ENCODE measurements at regions not wholly inside any gene's neighbourhood (a gene's known extent, or its start where the extent isn't known, plus 50 kb on each side); places are given as distances from the start of the nearest gene placed in this dataset.

- Histone ChIP-seq H3K36me3 (ENCODE audit: control insufficient read depth, insufficient read depth, low read length) (no peaks in the 10 kb centered on the region), H3K9me3 (ENCODE audit: control insufficient read depth, insufficient read depth, low read depth, low read length) (no peaks in the 10 kb centered on the region), H3K27ac (ENCODE audit: low read length) (no peak overlapping the region), H3K4me1 (ENCODE audit: control insufficient read depth, insufficient read depth, low read length) (no peaks in the 10 kb centered on the region), H3K4me3 (ENCODE audit: low read depth in 2 of 2, low read length in 2 of 2) (no peak overlapping the region), H3K27me3 (ENCODE audit: control insufficient read depth, insufficient read depth, low read length) (peaks cover 5% of the 10 kb centered on the region)
- no peak for TF ChIP-seq POLR2AphosphoS5 (IDR thresholded peaks at IDR 0.05; ENCODE audit: low read depth, low read length)
- no peak for TF ChIP-seq REST (IDR thresholded peaks at IDR 0.05; ENCODE audit: insufficient read depth in 1 of 2, low read depth in 2 of 2, low read length in 1 of 2)
- no peak for TF ChIP-seq CTCF (IDR thresholded peaks at IDR 0.05)
- TF ChIP-seq SIN3A (IDR thresholded peaks at IDR 0.05; ENCODE audit: borderline replicate concordance, insufficient read depth, low read depth, low read length), result no peak
- no peak for TF ChIP-seq TCF7L2 (IDR thresholded peaks at IDR 0.05; ENCODE audit: low read depth, low read length)
- POLR2A ChIA-PET, result no interaction called here
- ATAC-seq (no peak), DNase-seq (ENCODE audit: low read depth, low spot score) (no peak)
- in situ Hi-C loops (cut with HindIII; ENCODE audit: low pct_unique_long_range_greater_than_20kb, low sequenced_read_pairs) (no loop called here), intact Hi-C loops (cut with micrococcal nuclease; ENCODE audit: unreplicated experiment) (no loop called here)
- no TSS peak for BruUV-seq (replicated peaks)
- CTCF ChIA-PET, result no interaction called here
Observed at GRCh38 chr3:132983143-132983770, 54.9 kb upstream of the TMEM108 start.

GRCh38 chr3:132981719-132982118 lies 56.5 kb upstream of the TMEM108 start:
- H3K9me3 ChIP-seq (ENCODE audit: control insufficient read depth, insufficient read depth, low read depth, low read length), result no peaks in the 10 kb centered on the region
- no peak for TF ChIP-seq POLR2AphosphoS5 (IDR thresholded peaks at IDR 0.05; ENCODE audit: low read depth, low read length)
- no peak for TF ChIP-seq SIN3A (IDR thresholded peaks at IDR 0.05; ENCODE audit: borderline replicate concordance, insufficient read depth, low read depth, low read length)
- no peak for TF ChIP-seq REST (IDR thresholded peaks at IDR 0.05; ENCODE audit: insufficient read depth in 1 of 2, low read depth in 2 of 2, low read length in 1 of 2)
- TF ChIP-seq CTCF (IDR thresholded peaks at IDR 0.05), result peak; percentile 33
- ChIA-PET CTCF (no interaction called here), POLR2A (no interaction called here)
- no peaks in the 10 kb centered on the region for H3K36me3 ChIP-seq (ENCODE audit: control insufficient read depth, insufficient read depth, low read length)
- in situ Hi-C loops (cut with HindIII; ENCODE audit: low pct_unique_long_range_greater_than_20kb, low sequenced_read_pairs) (no loop called here), intact Hi-C loops (cut with micrococcal nuclease; ENCODE audit: unreplicated experiment) (no loop called here)
- DNase-seq (ENCODE audit: low read depth, low spot score) (no peak), ATAC-seq (no peak)
- BruUV-seq (replicated peaks), result no TSS peak
- peaks cover 3% of the 10 kb centered on the region; the same call in 1 of the 2 replicates for H3K27me3 ChIP-seq (ENCODE audit: control insufficient read depth, insufficient read depth, low read length)
- no peak overlapping the region for H3K27ac ChIP-seq (ENCODE audit: low read length)
- no peak overlapping the region for H3K4me3 ChIP-seq (ENCODE audit: low read depth in 2 of 2, low read length in 2 of 2)
- H3K4me1 ChIP-seq (ENCODE audit: control insufficient read depth, insufficient read depth, low read length), result no peaks in the 10 kb centered on the region

Measured in Panc1 (cell line).